ENCODE measurements at regions not wholly inside any gene's neighbourhood (a gene's known extent, or its start where the extent isn't known, plus 50 kb on each side); places are given as distances from the start of the nearest gene placed in this dataset.

GRCh38 chr2:40540026-40540425, 88.1 kb upstream of the SLC8A1 start:
- ChIA-PET POLR2A (ENCODE audit: low non-redundant PET) (no interaction called here), CTCF (no interaction called here)
- no peak for TF ChIP-seq EZH2 (IDR thresholded peaks at IDR 0.05; ENCODE audit: borderline replicate concordance, low read depth, low read length, poor library complexity, severe bottlenecking)
- TF ChIP-seq CTCF (conservative IDR thresholded peaks at IDR 0.05; ENCODE audit: low read depth, low read length): no peak
- Histone ChIP-seq H3K9me3 (ENCODE audit: low read depth, low read length, poor library complexity, severe bottlenecking) (no peaks in the 10 kb centered on the region), H3K27ac (ENCODE audit: low read depth, low read length, poor library complexity, severe bottlenecking) (no peak overlapping the region), H3K4me3 (ENCODE audit: low read depth, low read length, poor library complexity, severe bottlenecking) (no peak overlapping the region), H3K4me1 (ENCODE audit: insufficient read depth, low read length, poor library complexity, severe bottlenecking) (no peaks in the 10 kb centered on the region), H3K36me3 (ENCODE audit: insufficient read depth, low read length, poor library complexity, severe bottlenecking) (no peaks in the 10 kb centered on the region), H3K27me3 (replicated peaks; ENCODE audit: insufficient read depth, low read depth, low read length, poor library complexity) (no peaks in the 10 kb centered on the region)
- DNase-seq (ENCODE audit: low spot score): no peak
- intact Hi-C loops (cut with micrococcal nuclease; ENCODE audit: unreplicated experiment): no loop called here
- BruUV-seq (replicated peaks): no TSS peak

GRCh38 chr2:40543381-40543780, 91.5 kb upstream of the SLC8A1 start:
- Histone ChIP-seq H3K36me3 (ENCODE audit: insufficient read depth, low read length, poor library complexity, severe bottlenecking) (no peaks in the 10 kb centered on the region), H3K27me3 (replicated peaks; ENCODE audit: insufficient read depth, low read depth, low read length, poor library complexity) (no peaks in the 10 kb centered on the region), H3K9me3 (ENCODE audit: low read depth, low read length, poor library complexity, severe bottlenecking) (no peaks in the 10 kb centered on the region), H3K27ac (ENCODE audit: low read depth, low read length, poor library complexity, severe bottlenecking) (no peak overlapping the region), H3K4me1 (ENCODE audit: insufficient read depth, low read length, poor library complexity, severe bottlenecking) (no peaks in the 10 kb centered on the region), H3K4me3 (ENCODE audit: low read depth, low read length, poor library complexity, severe bottlenecking) (no peak overlapping the region)
- intact Hi-C loops (cut with micrococcal nuclease; ENCODE audit: unreplicated experiment): no loop called here
- no TSS peak for BruUV-seq (replicated peaks)
- POLR2A ChIA-PET (ENCODE audit: low non-redundant PET): no interaction called here
- DNase-seq (ENCODE audit: low spot score): no peak
- no peak for TF ChIP-seq CTCF (conservative IDR thresholded peaks at IDR 0.05; ENCODE audit: low read depth, low read length)
- TF ChIP-seq EZH2 (IDR thresholded peaks at IDR 0.05; ENCODE audit: borderline replicate concordance, low read depth, low read length, poor library complexity, severe bottlenecking): no peak
- CTCF ChIA-PET: no interaction called here

DNA sequence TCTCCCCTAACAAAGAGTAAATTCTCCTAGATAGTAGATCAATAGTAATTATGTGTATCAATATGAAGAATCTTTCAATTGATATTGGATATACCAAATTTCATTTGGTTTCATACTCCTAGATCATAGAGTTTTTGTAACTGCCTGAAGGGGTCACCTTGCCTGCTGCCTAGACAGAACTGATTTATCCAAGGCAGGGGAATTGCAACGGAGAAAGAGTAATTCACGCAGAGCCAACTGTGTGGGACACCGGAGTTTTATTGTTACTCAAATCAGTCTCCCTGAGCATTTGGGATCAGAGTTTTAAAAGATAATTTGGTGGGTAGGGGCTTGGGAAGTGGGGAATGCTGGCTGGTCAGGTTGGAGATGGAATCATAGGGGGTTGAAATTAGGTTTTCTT, 92.2 kb upstream of the SLC8A1 start:
- Histone ChIP-seq H3K27ac (ENCODE audit: low read depth, low read length, poor library complexity, severe bottlenecking) (no peak overlapping the region), H3K27me3 (replicated peaks; ENCODE audit: insufficient read depth, low read depth, low read length, poor library complexity) (peaks cover 4% of the 10 kb centered on the region), H3K4me1 (ENCODE audit: insufficient read depth, low read length, poor library complexity, severe bottlenecking) (no peaks in the 10 kb centered on the region), H3K4me3 (ENCODE audit: low read depth, low read length, poor library complexity, severe bottlenecking) (no peak overlapping the region), H3K36me3 (ENCODE audit: insufficient read depth, low read length, poor library complexity, severe bottlenecking) (no peaks in the 10 kb centered on the region), H3K9me3 (ENCODE audit: low read depth, low read length, poor library complexity, severe bottlenecking) (no peaks in the 10 kb centered on the region)
- intact Hi-C loops (cut with micrococcal nuclease; ENCODE audit: unreplicated experiment): no loop called here
- no peak for DNase-seq (ENCODE audit: low spot score)
- CTCF ChIA-PET: no interaction called here
- TF ChIP-seq CTCF (conservative IDR thresholded peaks at IDR 0.05; ENCODE audit: low read depth, low read length): no peak
- no peak for TF ChIP-seq EZH2 (IDR thresholded peaks at IDR 0.05; ENCODE audit: borderline replicate concordance, low read depth, low read length, poor library complexity, severe bottlenecking)
- POLR2A ChIA-PET (ENCODE audit: low non-redundant PET): no interaction called here
- BruUV-seq (replicated peaks): no TSS peak

All from A673 (cell line).